ENCODE measurements at regions not wholly inside any gene's neighbourhood (a gene's known extent, or its start where the extent isn't known, plus 50 kb on each side); places are given as distances from the start of the nearest gene placed in this dataset.

- H3K4me3 ChIP-seq (ENCODE audit: low read depth, low read length) = no peak overlapping the region
- DNase-seq (ENCODE audit: low read depth) = no peak
- no peak for TF ChIP-seq CTCF (IDR thresholded peaks at IDR 0.05; ENCODE audit: insufficient read depth, low read length)
Measured at GRCh38 chr21:41562101-41563000, 54.4 kb upstream of the TMPRSS2 start.

DNA sequence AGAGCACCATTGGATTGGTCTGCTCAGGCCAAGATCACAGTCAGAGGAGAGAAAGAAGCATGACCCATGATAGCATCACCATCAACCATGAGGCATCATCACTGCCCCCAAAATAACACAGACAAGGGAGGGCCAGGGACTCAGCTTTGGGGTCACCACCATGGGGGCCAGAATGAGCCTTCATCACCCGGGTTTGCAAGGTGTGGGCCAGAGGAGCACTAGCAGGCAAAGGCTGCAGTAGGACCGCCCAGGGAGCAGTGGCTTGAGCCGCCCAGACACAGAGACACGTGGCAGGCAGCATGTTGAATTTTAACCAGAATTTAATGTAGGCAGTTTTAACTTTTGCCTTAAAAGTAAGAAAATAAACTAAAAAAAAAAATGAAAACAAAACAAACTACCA, 53.7 kb upstream of the TMPRSS2 start:
- TF ChIP-seq CTCF (IDR thresholded peaks at IDR 0.05; ENCODE audit: insufficient read depth, low read length) = no peak
- DNase-seq (ENCODE audit: low read depth) = no peak
- no peak overlapping the region for H3K4me3 ChIP-seq (ENCODE audit: low read depth, low read length)

DNA sequence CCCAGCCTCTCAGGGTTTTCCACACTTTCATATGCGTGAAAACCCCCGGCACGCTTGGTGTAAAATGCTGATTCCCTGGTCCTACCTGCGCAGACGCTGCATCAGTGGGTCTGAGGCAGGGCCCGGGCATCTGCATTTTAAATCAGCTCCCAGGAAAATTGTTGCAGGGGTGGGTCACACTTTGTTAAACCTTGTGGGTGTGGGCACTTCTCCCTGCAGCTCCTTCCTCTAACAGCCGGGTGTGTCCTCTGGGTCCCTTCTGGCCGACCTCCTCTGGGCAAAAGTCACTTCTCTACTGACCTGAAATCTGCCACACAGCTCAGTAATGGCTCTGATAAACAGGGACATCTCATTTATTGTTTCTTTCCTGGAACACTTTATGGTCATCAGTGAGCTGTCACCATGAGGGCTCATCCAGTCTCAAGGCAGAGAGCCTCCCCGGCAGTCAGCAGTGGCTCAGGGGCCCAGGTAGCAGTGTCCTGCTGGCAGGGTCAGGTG, 52.8 kb upstream of the TMPRSS2 start:
- DNase-seq (ENCODE audit: low read depth) = no peak
- TF ChIP-seq CTCF (IDR thresholded peaks at IDR 0.05; ENCODE audit: insufficient read depth, low read length) = no peak
- no peak overlapping the region for H3K4me3 ChIP-seq (ENCODE audit: low read depth, low read length)

- no peak overlapping the region for H3K4me3 ChIP-seq (ENCODE audit: low read depth, low read length)
- peak; percentile 46 for DNase-seq (ENCODE audit: low read depth)
- no peak for TF ChIP-seq CTCF (IDR thresholded peaks at IDR 0.05; ENCODE audit: insufficient read depth, low read length)
Measured at GRCh38 chr21:41559658-41560631, 52.0 kb upstream of the TMPRSS2 start.

GRCh38 chr21:41558842-41559241, 50.9 kb upstream of the TMPRSS2 start:
- no peak for TF ChIP-seq CTCF (IDR thresholded peaks at IDR 0.05; ENCODE audit: insufficient read depth, low read length)
- H3K4me3 ChIP-seq (ENCODE audit: low read depth, low read length) = no peak overlapping the region
- DNase-seq (ENCODE audit: low read depth) = no peak

- TF ChIP-seq CTCF (IDR thresholded peaks at IDR 0.05; ENCODE audit: insufficient read depth, low read length) = no peak
- no peak overlapping the region for H3K4me3 ChIP-seq (ENCODE audit: low read depth, low read length)
- no peak for DNase-seq (ENCODE audit: low read depth)
Measured at GRCh38 chr21:41557884-41558283, 49.9 kb upstream of the TMPRSS2 start.
